ENCODE measurements at regions not wholly inside any gene's neighbourhood (a gene's known extent, or its start where the extent isn't known, plus 50 kb on each side); places are given as distances from the start of the nearest gene placed in this dataset.

DNA sequence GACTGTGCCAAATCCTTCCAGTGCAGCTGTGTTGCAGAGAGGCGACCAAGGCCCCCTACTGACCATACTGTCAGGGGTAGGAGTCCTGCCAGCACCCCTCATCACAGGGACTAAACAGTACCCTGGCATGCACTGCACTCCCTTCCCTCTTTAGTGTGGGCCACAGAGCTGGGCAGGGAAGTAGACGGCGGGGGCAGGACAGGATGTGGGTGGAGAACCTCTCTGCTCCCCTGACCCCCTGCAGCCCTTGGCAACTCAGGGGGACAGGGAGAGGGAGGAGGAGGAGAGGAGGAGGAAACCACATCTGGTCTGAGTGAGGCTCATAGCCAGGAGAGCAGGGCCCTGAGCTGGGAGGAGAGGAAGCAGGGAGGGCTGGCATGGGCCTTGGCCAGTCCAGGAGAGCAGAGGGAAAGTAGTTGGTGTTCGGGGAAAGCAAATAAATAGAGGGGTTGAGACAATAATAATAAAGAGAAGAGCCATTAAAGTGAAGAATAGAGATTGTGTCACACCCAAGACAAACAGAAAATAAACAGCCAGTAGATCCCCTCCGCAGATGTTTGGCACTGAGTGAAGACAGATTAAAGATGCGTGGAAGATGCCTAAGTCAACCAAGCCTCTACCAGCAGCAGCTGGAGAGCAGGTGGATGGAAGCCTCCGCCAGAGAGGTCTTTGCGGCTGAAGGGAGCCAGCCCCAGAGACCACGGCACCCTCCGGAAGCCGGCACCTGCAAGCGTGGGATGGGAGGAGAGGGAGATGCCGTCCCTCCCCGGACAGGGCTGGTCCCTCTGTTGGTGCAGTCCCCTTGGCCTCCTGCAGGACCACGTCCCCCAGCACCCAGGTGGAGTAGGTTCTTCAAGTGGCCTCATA is 61.5 kb downstream of the RPUSD4 start:
- TF ChIP-seq, protein P1, sequence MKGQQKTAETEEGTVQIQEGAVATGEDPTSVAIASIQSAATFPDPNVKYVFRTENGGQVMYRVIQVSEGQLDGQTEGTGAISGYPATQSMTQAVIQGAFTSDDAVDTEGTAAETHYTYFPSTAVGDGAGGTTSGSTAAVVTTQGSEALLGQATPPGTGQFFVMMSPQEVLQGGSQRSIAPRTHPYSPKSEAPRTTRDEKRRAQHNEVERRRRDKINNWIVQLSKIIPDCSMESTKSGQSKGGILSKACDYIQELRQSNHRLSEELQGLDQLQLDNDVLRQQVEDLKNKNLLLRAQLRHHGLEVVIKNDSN (IDR thresholded peaks at IDR 0.05) = no peak
- TF ChIP-seq CEBPB (IDR thresholded peaks at IDR 0.05) (no peak), YY1 (IDR thresholded peaks at IDR 0.05; ENCODE audit: low read depth) (no peak), TCF12 (IDR thresholded peaks at IDR 0.05; ENCODE audit: low read depth) (no peak), TAF1 (IDR thresholded peaks at IDR 0.05; ENCODE audit: low read depth) (no peak), RAD21 (IDR thresholded peaks at IDR 0.05; ENCODE audit: low read depth) (no peak), FOXM1 (IDR thresholded peaks at IDR 0.05; ENCODE audit: borderline replicate concordance, low read depth) (no peak), EP300 (IDR thresholded peaks at IDR 0.05; ENCODE audit: borderline replicate concordance) (no peak), CREB1 (IDR thresholded peaks at IDR 0.05; ENCODE audit: low read depth) (no peak), ZBTB7A (IDR thresholded peaks at IDR 0.05; ENCODE audit: low read depth) (no peak), NFIC (IDR thresholded peaks at IDR 0.05) (no peak), TEAD4 (IDR thresholded peaks at IDR 0.05) (no peak), EGR1 (IDR thresholded peaks at IDR 0.05) (no peak)
- TF ChIP-seq, protein P2, sequence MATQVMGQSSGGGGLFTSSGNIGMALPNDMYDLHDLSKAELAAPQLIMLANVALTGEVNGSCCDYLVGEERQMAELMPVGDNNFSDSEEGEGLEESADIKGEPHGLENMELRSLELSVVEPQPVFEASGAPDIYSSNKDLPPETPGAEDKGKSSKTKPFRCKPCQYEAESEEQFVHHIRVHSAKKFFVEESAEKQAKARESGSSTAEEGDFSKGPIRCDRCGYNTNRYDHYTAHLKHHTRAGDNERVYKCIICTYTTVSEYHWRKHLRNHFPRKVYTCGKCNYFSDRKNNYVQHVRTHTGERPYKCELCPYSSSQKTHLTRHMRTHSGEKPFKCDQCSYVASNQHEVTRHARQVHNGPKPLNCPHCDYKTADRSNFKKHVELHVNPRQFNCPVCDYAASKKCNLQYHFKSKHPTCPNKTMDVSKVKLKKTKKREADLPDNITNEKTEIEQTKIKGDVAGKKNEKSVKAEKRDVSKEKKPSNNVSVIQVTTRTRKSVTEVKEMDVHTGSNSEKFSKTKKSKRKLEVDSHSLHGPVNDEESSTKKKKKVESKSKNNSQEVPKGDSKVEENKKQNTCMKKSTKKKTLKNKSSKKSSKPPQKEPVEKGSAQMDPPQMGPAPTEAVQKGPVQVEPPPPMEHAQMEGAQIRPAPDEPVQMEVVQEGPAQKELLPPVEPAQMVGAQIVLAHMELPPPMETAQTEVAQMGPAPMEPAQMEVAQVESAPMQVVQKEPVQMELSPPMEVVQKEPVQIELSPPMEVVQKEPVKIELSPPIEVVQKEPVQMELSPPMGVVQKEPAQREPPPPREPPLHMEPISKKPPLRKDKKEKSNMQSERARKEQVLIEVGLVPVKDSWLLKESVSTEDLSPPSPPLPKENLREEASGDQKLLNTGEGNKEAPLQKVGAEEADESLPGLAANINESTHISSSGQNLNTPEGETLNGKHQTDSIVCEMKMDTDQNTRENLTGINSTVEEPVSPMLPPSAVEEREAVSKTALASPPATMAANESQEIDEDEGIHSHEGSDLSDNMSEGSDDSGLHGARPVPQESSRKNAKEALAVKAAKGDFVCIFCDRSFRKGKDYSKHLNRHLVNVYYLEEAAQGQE (IDR thresholded peaks at IDR 0.05; ENCODE audit: low read depth) = no peak
- TF ChIP-seq, protein P3, sequence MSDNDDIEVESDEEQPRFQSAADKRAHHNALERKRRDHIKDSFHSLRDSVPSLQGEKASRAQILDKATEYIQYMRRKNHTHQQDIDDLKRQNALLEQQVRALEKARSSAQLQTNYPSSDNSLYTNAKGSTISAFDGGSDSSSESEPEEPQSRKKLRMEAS (IDR thresholded peaks at IDR 0.05) = no peak

DNA sequence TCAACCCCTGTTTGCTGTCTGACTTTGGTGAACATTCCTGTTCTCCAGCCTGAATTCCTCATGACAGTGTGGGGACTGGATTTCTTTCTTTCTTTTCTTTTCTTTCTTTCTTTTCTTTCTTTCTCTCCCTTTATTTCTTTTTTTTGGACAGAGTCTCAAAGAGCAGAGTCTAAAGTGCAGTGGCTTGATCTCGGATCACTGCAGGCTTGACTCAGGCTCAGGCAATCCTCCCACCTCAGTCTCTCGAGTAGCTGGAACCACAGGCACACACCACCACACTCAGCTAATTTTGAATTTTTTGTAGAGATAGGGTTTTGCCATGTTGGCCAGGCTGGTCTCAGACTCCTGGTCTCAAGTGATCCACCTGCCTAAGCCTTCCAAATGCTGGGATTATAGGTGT is 63.1 kb downstream of the RPUSD4 start:
- TF ChIP-seq, protein P1 (IDR thresholded peaks at IDR 0.05) = no peak
- no peak for TF ChIP-seq EP300 (IDR thresholded peaks at IDR 0.05; ENCODE audit: borderline replicate concordance)

DNA sequence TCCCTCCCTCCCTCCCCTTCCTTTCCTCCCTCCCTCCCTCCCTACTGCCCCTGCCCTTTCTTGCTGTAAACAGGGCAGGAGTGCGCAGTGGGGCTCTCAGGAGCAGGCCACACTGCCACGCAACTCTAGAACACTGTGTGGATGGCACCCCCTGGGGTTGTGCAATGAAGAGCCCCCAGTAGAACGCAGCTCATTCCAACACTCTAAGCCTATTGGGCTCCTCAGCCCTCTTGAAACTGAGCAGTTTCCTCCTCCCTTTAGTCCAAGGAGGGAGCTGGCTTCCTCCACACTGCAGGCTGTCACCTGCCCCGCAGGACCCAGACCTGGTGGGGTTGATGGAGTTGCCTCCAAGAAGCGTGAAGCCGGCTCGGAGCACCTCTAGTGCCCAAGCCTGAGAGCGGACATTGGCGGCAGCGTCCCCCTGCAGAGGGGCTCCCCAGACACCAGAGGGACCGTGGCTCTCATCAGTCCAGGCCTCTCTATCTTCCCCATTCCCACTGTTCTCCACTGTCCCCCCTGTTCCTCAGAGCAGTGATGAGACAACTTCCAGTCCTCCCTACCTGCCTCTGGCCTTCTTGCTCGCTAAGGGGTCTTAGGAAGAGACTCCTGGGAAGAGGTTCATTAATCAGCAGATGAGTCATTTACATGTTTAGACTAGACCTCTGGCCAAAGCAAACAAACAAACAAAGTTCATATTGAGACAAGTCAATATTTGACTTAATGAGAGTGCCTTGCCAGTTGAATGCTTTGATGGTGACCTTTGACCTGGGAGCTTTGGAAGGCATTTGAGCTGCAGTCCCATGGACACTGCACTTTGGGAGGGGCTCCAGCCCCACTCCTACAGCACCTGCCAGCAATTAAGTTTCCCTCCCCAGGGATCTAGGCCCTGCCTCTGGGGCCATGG is 64.0 kb downstream of the RPUSD4 start:
- no peak for TF ChIP-seq TCF12 (IDR thresholded peaks at IDR 0.05; ENCODE audit: low read depth)
- TF ChIP-seq, protein P3 (IDR thresholded peaks at IDR 0.05) = 0 out of 2 replicates have a peak, but pooled peaks have one; percentile 8

DNA sequence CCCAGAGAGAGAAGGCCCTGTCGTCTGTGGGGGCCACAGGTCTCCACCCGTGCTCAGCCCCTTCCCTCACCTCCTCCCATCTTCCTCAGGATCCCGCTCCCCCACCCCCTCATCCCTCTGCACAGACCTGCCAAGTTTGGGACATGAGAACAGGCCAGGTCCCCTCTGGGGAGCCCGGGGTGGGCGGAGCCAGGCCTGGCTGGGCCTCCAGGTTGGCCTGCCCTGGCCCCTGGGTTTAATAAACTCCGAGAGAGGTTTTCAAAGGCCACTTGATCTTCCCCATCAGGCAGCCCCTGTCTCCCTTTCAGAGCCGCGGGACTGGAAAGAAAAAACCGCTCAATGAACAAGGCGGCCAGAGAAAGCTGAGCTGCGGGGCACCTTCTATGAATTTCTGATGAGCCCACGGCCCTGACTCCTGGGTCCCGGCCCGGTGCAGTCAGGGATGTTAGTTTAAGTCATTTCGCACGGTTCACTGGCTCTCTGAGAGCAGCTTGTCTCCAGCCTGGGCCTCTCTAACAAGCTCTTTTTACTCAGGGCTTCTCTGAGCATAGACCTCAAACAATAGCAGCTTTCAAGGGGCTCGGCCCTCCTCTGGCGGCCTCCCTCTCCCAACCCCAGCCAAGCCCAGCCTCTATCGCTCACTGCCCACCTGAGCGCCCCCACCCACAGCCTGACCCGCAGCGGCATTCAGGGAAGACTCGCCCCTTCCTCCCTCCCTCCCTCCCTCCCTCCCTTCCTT is 64.8 kb downstream of the RPUSD4 start:
- TF ChIP-seq CEBPB (IDR thresholded peaks at IDR 0.05) = no peak
- no peak; the same call in 1 of the 2 replicates for TF ChIP-seq ZBTB7A (IDR thresholded peaks at IDR 0.05; ENCODE audit: low read depth)
- TF ChIP-seq, protein P1 (IDR thresholded peaks at IDR 0.05) = no peak
- TF ChIP-seq, protein P2 (IDR thresholded peaks at IDR 0.05; ENCODE audit: low read depth) = no peak
- TF ChIP-seq RAD21 (IDR thresholded peaks at IDR 0.05; ENCODE audit: low read depth) = peak; percentile 17; the same call in 1 of the 2 replicates
- TF ChIP-seq, protein P3 (IDR thresholded peaks at IDR 0.05) = peak; percentile 8; the same call in 1 of the 2 replicates
- peak; percentile 56; the same call in 1 of the 2 replicates for TF ChIP-seq TCF12 (IDR thresholded peaks at IDR 0.05; ENCODE audit: low read depth)
- TF ChIP-seq NFIC (IDR thresholded peaks at IDR 0.05) = peak; percentile 30; the same call in 1 of the 2 replicates
- no peak for TF ChIP-seq TAF1 (IDR thresholded peaks at IDR 0.05; ENCODE audit: low read depth)
- no peak; the same call in 1 of the 2 replicates for TF ChIP-seq TEAD4 (IDR thresholded peaks at IDR 0.05)
- TF ChIP-seq EP300 (IDR thresholded peaks at IDR 0.05; ENCODE audit: borderline replicate concordance) = peak; percentile 38; the same call in 1 of the 2 replicates
